Upper lobe of left lung (tissue), 4 donors: ENCODE measurements at regions not wholly inside any gene's neighbourhood (a gene's known extent, or its start where the extent isn't known, plus 50 kb on each side); places are given as distances from the start of the nearest gene placed in this dataset.

ENCODE experiments used
- EP300 ChIP-seq, 4 donors: sonication (generic); formaldehyde crosslinking; IDR thresholded peaks; one replicate each; pipeline ENCODE4 v1.5.1; 2017; ENCODE audit warnings: antibody characterized with exemption in 4 of 4, control low read depth in 2 of 4
- POLR2A ChIP-seq, 4 donors: fragments of 450-650 bp; IDR thresholded peaks; one replicate each; pipeline ENCODE4 v1.5.1; 2016 to 2017; ENCODE audit warnings: antibody characterized with exemption in 4 of 4, mild to moderate bottlenecking in 2 of 4
- POLR2AphosphoS5 ChIP-seq, 2 donors: sonication (generic); formaldehyde crosslinking; IDR thresholded peaks; one replicate each; pipeline ENCODE4 v1.5.1; 2017; ENCODE audit warnings: antibody characterized with exemption in 2 of 2
- TF ChIP-seq, protein P1 (sequence below), 6 experiments: fragments of 450-650 bp in 4 of 6; fragments of 200-600 bp in 2 of 6; sonication (generic) in 2 of 6; IDR thresholded peaks; one replicate each; pipeline ENCODE4 v1.5.1; 2016 to 2019; ENCODE audit warnings: antibody characterized with exemption in 6 of 6

- TF ChIP-seq EP300 (IDR thresholded peaks at IDR 0.05) (no peak), POLR2A (IDR thresholded peaks at IDR 0.05) (no peak), POLR2AphosphoS5 (IDR thresholded peaks at IDR 0.05) (no peak)
- TF ChIP-seq, protein P1, sequence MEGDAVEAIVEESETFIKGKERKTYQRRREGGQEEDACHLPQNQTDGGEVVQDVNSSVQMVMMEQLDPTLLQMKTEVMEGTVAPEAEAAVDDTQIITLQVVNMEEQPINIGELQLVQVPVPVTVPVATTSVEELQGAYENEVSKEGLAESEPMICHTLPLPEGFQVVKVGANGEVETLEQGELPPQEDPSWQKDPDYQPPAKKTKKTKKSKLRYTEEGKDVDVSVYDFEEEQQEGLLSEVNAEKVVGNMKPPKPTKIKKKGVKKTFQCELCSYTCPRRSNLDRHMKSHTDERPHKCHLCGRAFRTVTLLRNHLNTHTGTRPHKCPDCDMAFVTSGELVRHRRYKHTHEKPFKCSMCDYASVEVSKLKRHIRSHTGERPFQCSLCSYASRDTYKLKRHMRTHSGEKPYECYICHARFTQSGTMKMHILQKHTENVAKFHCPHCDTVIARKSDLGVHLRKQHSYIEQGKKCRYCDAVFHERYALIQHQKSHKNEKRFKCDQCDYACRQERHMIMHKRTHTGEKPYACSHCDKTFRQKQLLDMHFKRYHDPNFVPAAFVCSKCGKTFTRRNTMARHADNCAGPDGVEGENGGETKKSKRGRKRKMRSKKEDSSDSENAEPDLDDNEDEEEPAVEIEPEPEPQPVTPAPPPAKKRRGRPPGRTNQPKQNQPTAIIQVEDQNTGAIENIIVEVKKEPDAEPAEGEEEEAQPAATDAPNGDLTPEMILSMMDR (IDR thresholded peaks at IDR 0.05): no peak
Observed at GRCh38 chr7:17600340-17600752, 301.9 kb downstream of the AHR start.
